ENCODE measurements at regions not wholly inside any gene's neighbourhood (a gene's known extent, or its start where the extent isn't known, plus 50 kb on each side); places are given as distances from the start of the nearest gene placed in this dataset.

DNA sequence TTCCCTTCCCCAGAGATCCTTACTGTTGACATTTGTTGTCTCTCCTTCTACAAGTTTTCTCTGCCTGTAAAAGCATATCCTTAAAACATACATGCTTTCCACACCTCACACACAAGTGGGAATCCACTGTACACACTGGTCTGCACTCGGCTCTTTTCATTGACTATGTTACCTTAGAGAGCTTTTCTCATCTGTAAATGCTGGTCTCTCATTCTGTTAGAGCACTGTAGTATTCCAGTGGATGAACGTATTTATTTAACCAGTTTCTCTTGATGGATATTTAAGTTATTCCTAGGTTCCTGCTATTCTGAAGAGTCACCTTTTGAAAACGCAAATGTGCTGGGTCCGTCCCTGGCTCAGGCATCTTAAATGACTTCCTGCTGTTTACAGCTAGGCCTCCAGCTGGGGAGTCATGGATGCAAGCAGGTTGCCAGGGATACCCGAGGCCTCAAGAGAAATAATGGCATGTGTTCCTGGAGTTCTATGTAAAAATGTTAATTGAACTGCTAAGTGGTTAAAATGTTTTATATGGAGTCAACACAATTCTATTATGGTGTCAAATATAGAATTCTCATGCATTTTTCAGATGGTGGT is 61.1 kb upstream of the TGM3 start:
- no peak for ATAC-seq (ENCODE audit: poor library complexity)
- intact Hi-C loops (cut with DNase I, micrococcal nuclease) = no loop called here

DNA sequence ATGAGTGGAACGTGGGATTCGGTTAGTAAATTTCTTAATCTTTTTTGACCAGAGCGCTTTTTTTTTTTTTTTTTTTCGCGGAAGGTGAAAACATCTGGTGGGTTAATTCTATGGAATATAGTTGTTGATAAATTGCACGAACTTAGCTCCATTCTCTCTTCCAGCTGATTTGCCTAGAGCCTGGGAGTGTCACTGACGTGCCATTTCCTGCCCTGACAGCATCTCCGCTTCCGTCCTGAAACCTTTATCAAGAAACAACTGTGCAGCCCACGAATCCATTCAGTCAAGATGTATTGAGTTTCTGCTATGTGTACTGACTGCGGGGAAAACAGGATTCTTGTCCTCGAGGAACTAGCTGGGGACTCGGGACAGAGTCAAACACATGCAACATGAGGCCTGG is 59.5 kb upstream of the TGM3 start:
- no peaks in the 10 kb centered on the region for H3K9me3 Mint-ChIP-seq
- CTCF ChIA-PET = no interaction called here
- TF ChIP-seq, protein P1, sequence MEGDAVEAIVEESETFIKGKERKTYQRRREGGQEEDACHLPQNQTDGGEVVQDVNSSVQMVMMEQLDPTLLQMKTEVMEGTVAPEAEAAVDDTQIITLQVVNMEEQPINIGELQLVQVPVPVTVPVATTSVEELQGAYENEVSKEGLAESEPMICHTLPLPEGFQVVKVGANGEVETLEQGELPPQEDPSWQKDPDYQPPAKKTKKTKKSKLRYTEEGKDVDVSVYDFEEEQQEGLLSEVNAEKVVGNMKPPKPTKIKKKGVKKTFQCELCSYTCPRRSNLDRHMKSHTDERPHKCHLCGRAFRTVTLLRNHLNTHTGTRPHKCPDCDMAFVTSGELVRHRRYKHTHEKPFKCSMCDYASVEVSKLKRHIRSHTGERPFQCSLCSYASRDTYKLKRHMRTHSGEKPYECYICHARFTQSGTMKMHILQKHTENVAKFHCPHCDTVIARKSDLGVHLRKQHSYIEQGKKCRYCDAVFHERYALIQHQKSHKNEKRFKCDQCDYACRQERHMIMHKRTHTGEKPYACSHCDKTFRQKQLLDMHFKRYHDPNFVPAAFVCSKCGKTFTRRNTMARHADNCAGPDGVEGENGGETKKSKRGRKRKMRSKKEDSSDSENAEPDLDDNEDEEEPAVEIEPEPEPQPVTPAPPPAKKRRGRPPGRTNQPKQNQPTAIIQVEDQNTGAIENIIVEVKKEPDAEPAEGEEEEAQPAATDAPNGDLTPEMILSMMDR (IDR thresholded peaks at IDR 0.05) = no peak
- H3K27ac ChIP-seq (ENCODE audit: low read depth in 1 of 2, low read length in 2 of 2) = no peak overlapping the region
- DNase-seq = no peak
- H3K27me3 ChIP-seq (ENCODE audit: control insufficient read depth in 1 of 2, insufficient read depth in 2 of 2, low read length in 2 of 2) = no peaks in the 10 kb centered on the region
- no peak overlapping the region for H3K4me3 Mint-ChIP-seq
- H3K36me3 ChIP-seq (ENCODE audit: insufficient read depth, low read length) = no peaks in the 10 kb centered on the region
- no peaks in the 10 kb centered on the region for H3K36me3 Mint-ChIP-seq (ENCODE audit: low read depth)
- no peaks in the 10 kb centered on the region for H3K9me3 ChIP-seq (ENCODE audit: control insufficient read depth in 1 of 2, insufficient read depth in 1 of 2, low read length in 2 of 2)
- POLR2A ChIA-PET = interaction anchor here (0.6 kb wide), 1 partner anchor 161 kb away, joined by 3 read pairs; no protein-coding TSS in a partner anchor
- H3K4me1 ChIP-seq (ENCODE audit: insufficient read depth, low read length) = no peaks in the 10 kb centered on the region
- no peak overlapping the region for H3K4me3 ChIP-seq (ENCODE audit: low read length)
- ATAC-seq (ENCODE audit: poor library complexity) = no peak
- H3K27ac Mint-ChIP-seq = no peak overlapping the region
- intact Hi-C loops (cut with DNase I, micrococcal nuclease) = no loop called here
- no peaks in the 10 kb centered on the region for H3K27me3 Mint-ChIP-seq
- H3K4me1 Mint-ChIP-seq (ENCODE audit: low read depth) = no peaks in the 10 kb centered on the region

More for the DNA sequence above, 61.1 kb upstream of the TGM3 start:
- Mint-ChIP-seq H3K9me3 (no peaks in the 10 kb centered on the region), H3K36me3 (ENCODE audit: low read depth) (no peaks in the 10 kb centered on the region), H3K27me3 (no peaks in the 10 kb centered on the region), H3K27ac (no peak overlapping the region), H3K4me3 (no peak overlapping the region), H3K4me1 (ENCODE audit: low read depth) (no peaks in the 10 kb centered on the region)
- Histone ChIP-seq H3K27me3 (ENCODE audit: control insufficient read depth in 1 of 2, insufficient read depth in 2 of 2, low read length in 2 of 2) (no peaks in the 10 kb centered on the region), H3K27ac (ENCODE audit: low read depth in 1 of 2, low read length in 2 of 2) (no peak overlapping the region), H3K9me3 (ENCODE audit: control insufficient read depth in 1 of 2, insufficient read depth in 1 of 2, low read length in 2 of 2) (no peaks in the 10 kb centered on the region), H3K4me3 (ENCODE audit: low read length) (no peak overlapping the region), H3K36me3 (ENCODE audit: insufficient read depth, low read length) (no peaks in the 10 kb centered on the region), H3K4me1 (ENCODE audit: insufficient read depth, low read length) (no peaks in the 10 kb centered on the region)
- no peak for DNase-seq
- CTCF ChIA-PET = no interaction called here
- TF ChIP-seq, protein P1 (IDR thresholded peaks at IDR 0.05) = no peak
- POLR2A ChIA-PET = no interaction called here

DNA sequence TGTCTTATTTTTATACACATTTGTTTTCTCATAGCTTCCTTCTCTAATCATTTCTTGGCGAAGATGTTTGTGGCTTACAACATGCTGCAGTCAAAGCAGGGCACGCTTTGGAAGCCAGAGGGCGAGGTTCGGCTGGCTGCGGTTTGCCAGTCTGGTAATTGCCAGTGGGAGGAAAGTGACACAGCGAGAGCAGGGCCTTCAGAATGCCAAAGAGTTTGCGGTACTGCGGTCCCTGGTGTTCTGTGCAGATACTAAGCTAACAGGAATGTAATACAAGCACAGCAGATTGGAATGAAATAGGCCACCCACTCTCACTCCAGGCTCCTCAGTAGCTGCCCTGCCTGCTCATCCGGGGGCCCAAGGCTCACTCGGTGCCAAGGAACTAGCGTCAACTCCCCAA is 58.7 kb upstream of the TGM3 start:
- H3K27me3 ChIP-seq (ENCODE audit: control insufficient read depth in 1 of 2, insufficient read depth in 2 of 2, low read length in 2 of 2) = no peaks in the 10 kb centered on the region
- no peaks in the 10 kb centered on the region for H3K9me3 ChIP-seq (ENCODE audit: control insufficient read depth in 1 of 2, insufficient read depth in 1 of 2, low read length in 2 of 2)
- H3K27me3 Mint-ChIP-seq = no peaks in the 10 kb centered on the region
- no peaks in the 10 kb centered on the region for H3K36me3 Mint-ChIP-seq (ENCODE audit: low read depth)
- DNase-seq (no peak), ATAC-seq (ENCODE audit: poor library complexity) (no peak)
- H3K36me3 ChIP-seq (ENCODE audit: insufficient read depth, low read length) = no peaks in the 10 kb centered on the region
- ChIA-PET CTCF (no interaction called here), POLR2A (interaction anchor here (0.6 kb wide), 1 partner anchor 161 kb away, joined by 3 read pairs; no protein-coding TSS in a partner anchor)
- intact Hi-C loops (cut with DNase I, micrococcal nuclease) = no loop called here
- H3K4me1 Mint-ChIP-seq (ENCODE audit: low read depth) = no peaks in the 10 kb centered on the region
- no peak overlapping the region for H3K27ac Mint-ChIP-seq
- TF ChIP-seq, protein P1 (IDR thresholded peaks at IDR 0.05) = no peak
- no peaks in the 10 kb centered on the region for H3K4me1 ChIP-seq (ENCODE audit: insufficient read depth, low read length)
- no peak overlapping the region for H3K4me3 Mint-ChIP-seq
- no peak overlapping the region for H3K27ac ChIP-seq (ENCODE audit: low read depth in 1 of 2, low read length in 2 of 2)
- H3K9me3 Mint-ChIP-seq = no peaks in the 10 kb centered on the region
- no peak overlapping the region for H3K4me3 ChIP-seq (ENCODE audit: low read length)

Data from CD4-positive, alpha-beta T cell (primary cell).